CD14-positive monocyte (primary cell): ENCODE measurements at regions not wholly inside any gene's neighbourhood (a gene's known extent, or its start where the extent isn't known, plus 50 kb on each side); places are given as distances from the start of the nearest gene placed in this dataset.

Source experiments
- DNase-seq, 3 donors: peaks; one replicate each; pipeline ENCODE4 v3.0.0-alpha.2; 2011 to 2022
- H2AFZ ChIP-seq: 2 replicates; pipeline ENCODE4 v1.6.0; 2012; ENCODE audit warnings: mild to moderate bottlenecking, low read depth, low read length, inconsistent platforms; ENCODE audit not compliant: insufficient read depth, poor library complexity, severe bottlenecking
- H3K27ac ChIP-seq, 2 donors: 1 replicate in 1 of 2; 2 replicates in 1 of 2; pipeline ENCODE4 v1.5.1; 2012 to 2013; ENCODE audit warnings: low read length in 2 of 2, control low read depth in 1 of 2, inconsistent platforms in 1 of 2, low read depth in 1 of 2, mild to moderate bottlenecking in 1 of 2
- H3K27me3 ChIP-seq, 2 donors: one replicate each; pipeline versions ENCODE4 v1.6.0 to v1.6.1; 2011 to 2013; ENCODE audit warnings: low read length in 2 of 2; ENCODE audit not compliant: control insufficient read depth in 2 of 2, insufficient read depth in 2 of 2
- H3K36me3 ChIP-seq, 2 donors: replicated peaks in 1 of 2; 1 replicate in 1 of 2; 2 replicates in 1 of 2; pipeline versions ENCODE4 v1.5.1 to v1.6.1; 2012 to 2013; ENCODE audit warnings: low read length in 2 of 2, control low read depth in 1 of 2, inconsistent platforms in 1 of 2, mild to moderate bottlenecking in 1 of 2; ENCODE audit not compliant: insufficient read depth in 2 of 2, control insufficient read depth in 1 of 2
- H3K4me1 ChIP-seq, 2 donors: 1 replicate in 1 of 2; 2 replicates in 1 of 2; pipeline versions ENCODE4 v1.5.1 to v1.6.1; 2012 to 2013; ENCODE audit warnings: low read length in 2 of 2, control low read depth in 1 of 2, inconsistent platforms in 1 of 2, mild to moderate bottlenecking in 1 of 2, moderate library complexity in 1 of 2; ENCODE audit not compliant: insufficient read depth in 2 of 2, control insufficient read depth in 1 of 2
- H3K4me2 ChIP-seq: replicated peaks from 2 replicates; pipeline ENCODE3; 2012; ENCODE audit warnings: low read length, moderate library complexity, mild to moderate bottlenecking; ENCODE audit not compliant: poor library complexity, severe bottlenecking; ENCODE audit errors: extremely low read depth
- H3K4me3 ChIP-seq, 3 experiments: fragments of 200-600 bp in 1 of 3; sonication (generic) in 1 of 3; replicated peaks in 1 of 3; 1 replicate in 2 of 3; 2 replicates in 1 of 3; pipeline ENCODE4 v1.5.1; 2011 to 2013; ENCODE audit warnings: low read length in 3 of 3, mild to moderate bottlenecking in 3 of 3, control low read depth in 2 of 3, low read depth in 2 of 3, inconsistent platforms in 1 of 3, moderate library complexity in 1 of 3
- H3K79me2 ChIP-seq: 2 replicates; pipeline ENCODE4 v1.6.0; 2012; ENCODE audit warnings: mild to moderate bottlenecking, control low read depth, inconsistent platforms, low read length, moderate library complexity; ENCODE audit not compliant: insufficient read depth
- H3K9ac ChIP-seq: 2 replicates; pipeline ENCODE4 v1.6.0; 2017; ENCODE audit warnings: low read length, mild to moderate bottlenecking; ENCODE audit not compliant: insufficient read depth, poor library complexity, severe bottlenecking
- H3K9me3 ChIP-seq, 2 donors: replicated peaks in 1 of 2; 1 replicate in 1 of 2; 2 replicates in 1 of 2; pipeline versions ENCODE4 v1.5.1 to v1.6.1; 2012 to 2013; ENCODE audit warnings: low read length in 2 of 2, control low read depth in 1 of 2; ENCODE audit not compliant: control insufficient read depth in 1 of 2, insufficient read depth in 1 of 2
- H4K20me1 ChIP-seq: 2 replicates; pipeline ENCODE4 v1.6.0; 2012; ENCODE audit warnings: mild to moderate bottlenecking, low read length, control low read depth, moderate library complexity; ENCODE audit not compliant: insufficient read depth
- H3K27ac Mint-ChIP-seq, 7 donors: one replicate each; pipeline ENCODE4 v1.8.0; 2020; ENCODE audit warnings: mild to moderate bottlenecking in 7 of 7, mixed read lengths in 7 of 7, moderate library complexity in 6 of 7, inconsistent platforms in 2 of 7
- H3K27me3 Mint-ChIP-seq, 3 donors: one replicate each; pipeline ENCODE4 v1.8.0; 2021 to 2022; ENCODE audit warnings: low read depth in 3 of 3, mild to moderate bottlenecking in 3 of 3, mixed read lengths in 3 of 3, moderate library complexity in 3 of 3, inconsistent platforms in 1 of 3
- H3K36me3 Mint-ChIP-seq, 2 donors: one replicate each; pipeline ENCODE4 v1.8.0; 2020; ENCODE audit warnings: mixed read lengths in 2 of 2, inconsistent platforms in 1 of 2, mild to moderate bottlenecking in 1 of 2
- H3K4me1 Mint-ChIP-seq: one replicate; pipeline ENCODE4 v1.8.0; 2020; ENCODE audit warnings: mild to moderate bottlenecking, mixed read lengths
- H3K4me3 Mint-ChIP-seq, 2 donors: one replicate each; pipeline ENCODE4 v1.8.0; 2020; ENCODE audit warnings: mild to moderate bottlenecking in 2 of 2, mixed read lengths in 2 of 2, moderate library complexity in 1 of 2
- H3K9me3 Mint-ChIP-seq, 7 donors: one replicate each; pipeline ENCODE4 v1.8.0; 2020 to 2022; ENCODE audit warnings: mixed read lengths in 7 of 7, mild to moderate bottlenecking in 6 of 7, moderate library complexity in 6 of 7, inconsistent platforms in 2 of 7
- CTCF ChIP-seq: fragments of 200-600 bp; IDR thresholded peaks from one replicate; pipeline ENCODE4 v1.8.0; 2022; ENCODE audit warnings: antibody characterized with exemption, mild to moderate bottlenecking
- WGBS: methylation state at CpG from one replicate; pipeline ENCODE4 v1.1.5; 2013; ENCODE audit warnings: missing lambda C conversion rate; ENCODE audit not compliant: insufficient coverage; 5-methylcytosine and 5-hydroxymethylcytosine counted together
- intact Hi-C, 2 donors: fragments of 100-400 bp; cut with micrococcal nuclease; formaldehyde crosslinking; loops; one replicate each; pipeline versions ENCODE4 v1.15.0 to v1.15.1; 2023

- Histone ChIP-seq H3K9me3 (no peaks in the 10 kb centered on the region), H4K20me1 (no peaks in the 10 kb centered on the region), H3K9ac (no peak overlapping the region), H3K4me3 (no peak overlapping the region), H3K4me1 (no peaks in the 10 kb centered on the region), H3K36me3 (no peaks in the 10 kb centered on the region), H3K27ac (no peak overlapping the region), H3K79me2 (no peaks in the 10 kb centered on the region), H3K27me3 (no peaks in the 10 kb centered on the region), H3K4me2 (no peak overlapping the region), H2AFZ (no peak overlapping the region)
- Mint-ChIP-seq H3K27ac (no peak overlapping the region), H3K4me1 (no peaks in the 10 kb centered on the region), H3K9me3 (peaks cover 0 to 2% (median 0%) of the 10 kb centered on the region in 7 donors), H3K36me3 (no peaks in the 10 kb centered on the region), H3K4me3 (no peak overlapping the region), H3K27me3 (peaks cover 0 to 2% (median 0%) of the 10 kb centered on the region in 3 donors)
- DNase-seq: no peak
- TF ChIP-seq CTCF: no peak
- 100% methylated on average over 1 of the region's 3 CpGs for WGBS
- intact Hi-C loops: no loop called here
Observed at GRCh38 chr1:82810601-82811000, 1009.9 kb downstream of the ADGRL2 start.

- H3K36me3 ChIP-seq: no peaks in the 10 kb centered on the region
- Mint-ChIP-seq H3K9me3 (peaks cover 0 to 6% (median 0%) of the 10 kb centered on the region in 7 donors), H3K27ac (no peak overlapping the region), H3K4me3 (no peak overlapping the region), H3K27me3 (peaks cover 0 to 2% (median 0%) of the 10 kb centered on the region in 3 donors), H3K36me3 (no peaks in the 10 kb centered on the region), H3K4me1 (no peaks in the 10 kb centered on the region)
- no peak overlapping the region for H3K4me2 ChIP-seq
- H4K20me1 ChIP-seq: no peaks in the 10 kb centered on the region
- no peak overlapping the region for H2AFZ ChIP-seq
- WGBS: no CpG with 5 or more reads among the region's 3 CpGs
- H3K9ac ChIP-seq: no peak overlapping the region
- TF ChIP-seq CTCF: no peak
- no peak for DNase-seq
- no peaks in the 10 kb centered on the region for H3K79me2 ChIP-seq
- no peak overlapping the region for H3K4me3 ChIP-seq
- no peaks in the 10 kb centered on the region for H3K9me3 ChIP-seq
- H3K4me1 ChIP-seq: no peaks in the 10 kb centered on the region
- H3K27ac ChIP-seq: no peak overlapping the region
- intact Hi-C loops: no loop called here
- H3K27me3 ChIP-seq: no peaks in the 10 kb centered on the region
Observed at GRCh38 chr1:82807563-82807962, 1006.8 kb downstream of the ADGRL2 start.
